Fibroblast of pulmonary artery (primary cell): ENCODE measurements at regions not wholly inside any gene's neighbourhood (a gene's known extent, or its start where the extent isn't known, plus 50 kb on each side); places are given as distances from the start of the nearest gene placed in this dataset.

Experiments
- DNase-seq: peaks from one replicate; pipeline ENCODE4 v3.0.0-alpha.2; 2010; ENCODE audit warnings: low read depth
- H3K4me3 ChIP-seq: replicated peaks from 2 replicates; pipeline ENCODE4 v1.5.1; 2011; ENCODE audit warnings: low read depth, mild to moderate bottlenecking, control low read depth, low read length, moderate library complexity
- CTCF ChIP-seq: IDR thresholded peaks from 2 replicates; pipeline ENCODE4 v1.5.1; 2011; ENCODE audit warnings: mild to moderate bottlenecking, control low read depth, low read length, inconsistent platforms; ENCODE audit errors: missing control alignments

GRCh38 chr6:145257704-145258103 is 477.6 kb downstream of the EPM2A start:
- TF ChIP-seq CTCF, result no peak
- DNase-seq, result no peak
- no peak overlapping the region for H3K4me3 ChIP-seq

GRCh38 chr6:145258122-145258521 is 477.2 kb downstream of the EPM2A start:
- DNase-seq, result no peak
- TF ChIP-seq CTCF, result no peak
- no peak overlapping the region for H3K4me3 ChIP-seq

GRCh38 chr6:145260484-145261175 is 474.7 kb downstream of the EPM2A start:
- no peak for DNase-seq
- H3K4me3 ChIP-seq, result no peak overlapping the region
- no peak for TF ChIP-seq CTCF

- DNase-seq, result no peak
- H3K4me3 ChIP-seq, result no peak overlapping the region
- TF ChIP-seq CTCF, result no peak
Observed at GRCh38 chr6:145261758-145262157, 473.6 kb downstream of the EPM2A start.

- no peak overlapping the region for H3K4me3 ChIP-seq
- TF ChIP-seq CTCF, result no peak
- DNase-seq, result no peak
Observed at GRCh38 chr6:145262771-145263170, 472.5 kb downstream of the EPM2A start.

GRCh38 chr6:145263778-145264211 is 471.5 kb downstream of the EPM2A start:
- TF ChIP-seq CTCF, result no peak
- H3K4me3 ChIP-seq, result no peak overlapping the region
- no peak for DNase-seq

- no peak for TF ChIP-seq CTCF
- no peak for DNase-seq
- H3K4me3 ChIP-seq, result no peak overlapping the region
Observed at GRCh38 chr6:145266432-145267075, 468.8 kb downstream of the EPM2A start.
